ENCODE measurements at regions not wholly inside any gene's neighbourhood (a gene's known extent, or its start where the extent isn't known, plus 50 kb on each side); places are given as distances from the start of the nearest gene placed in this dataset.
"Not testable (repeated sequence)": the region's sequence is repeated elsewhere in the genome, so short reads cannot be mapped to it uniquely, and the experiment has no call there.

GRCh38 chr17:70453075-70453474, 283.7 kb downstream of the KCNJ2 start:
- not testable (repeated sequence) for DNase-seq

- no peak for DNase-seq
These were observed 285.0 kb downstream of the KCNJ2 start for GRCh38 chr17:70454377-70454776.

- DNase-seq, result no peak
These were observed 285.6 kb downstream of the KCNJ2 start for GRCh38 chr17:70454908-70455307.

- no peak for DNase-seq
These were observed 295.7 kb downstream of the KCNJ2 start for GRCh38 chr17:70464995-70465394.

- no peak for DNase-seq
These were observed 299.3 kb downstream of the KCNJ2 start for GRCh38 chr17:70468661-70469060.

- no peak for DNase-seq
These were observed 303.7 kb downstream of the KCNJ2 start for GRCh38 chr17:70473049-70473448.

- DNase-seq, result no peak
These were observed 307.0 kb downstream of the KCNJ2 start for GRCh38 chr17:70476368-70476767.

GRCh38 chr17:70478902-70479301, 309.6 kb downstream of the KCNJ2 start:
- no peak for DNase-seq

GRCh38 chr17:70479779-70480178, 310.4 kb downstream of the KCNJ2 start:
- DNase-seq, result no peak

- no peak for DNase-seq
These were observed 314.3 kb downstream of the KCNJ2 start for GRCh38 chr17:70483624-70484023.

GRCh38 chr17:70484050-70484449, 314.7 kb downstream of the KCNJ2 start:
- no peak for DNase-seq

GRCh38 chr17:70484496-70484895, 315.2 kb downstream of the KCNJ2 start:
- DNase-seq, result no peak

GRCh38 chr17:70492368-70492767, 323.0 kb downstream of the KCNJ2 start:
- no peak for DNase-seq

GRCh38 chr17:70493277-70493874, 324.0 kb downstream of the KCNJ2 start:
- DNase-seq, result no peak

GRCh38 chr17:70498631-70499030, 329.3 kb downstream of the KCNJ2 start:
- no peak for DNase-seq

- DNase-seq, result no peak
These were observed 329.9 kb downstream of the KCNJ2 start for GRCh38 chr17:70499067-70499786.

- no peak for DNase-seq
These were observed 334.1 kb downstream of the KCNJ2 start for GRCh38 chr17:70503449-70503848.

- no peak for DNase-seq
These were observed 341.0 kb downstream of the KCNJ2 start for GRCh38 chr17:70510288-70510687.

GRCh38 chr17:70517816-70518215, 348.5 kb downstream of the KCNJ2 start:
- no peak for DNase-seq

- no peak for DNase-seq
These were observed 350.0 kb downstream of the KCNJ2 start for GRCh38 chr17:70519300-70519699.

GRCh38 chr17:70520447-70520846, 351.1 kb downstream of the KCNJ2 start:
- no peak for DNase-seq

- no peak for DNase-seq
These were observed 351.6 kb downstream of the KCNJ2 start for GRCh38 chr17:70520956-70521355.

GRCh38 chr17:70521821-70522256, 352.5 kb downstream of the KCNJ2 start:
- no peak for DNase-seq

- DNase-seq, result no peak
These were observed 354.1 kb downstream of the KCNJ2 start for GRCh38 chr17:70523426-70523825.

GRCh38 chr17:70525035-70525434, 355.7 kb downstream of the KCNJ2 start:
- not testable (repeated sequence) for DNase-seq

All from amniotic stem cell (primary cell).